KOPT-K1 (cell line): ENCODE measurements at regions not wholly inside any gene's neighbourhood (a gene's known extent, or its start where the extent isn't known, plus 50 kb on each side); places are given as distances from the start of the nearest gene placed in this dataset.

Experiments
- H3K27ac ChIP-seq: fragments of 200-600 bp; sonication (generic); 2 replicates; pipeline ENCODE4 v1.5.1; 2016; ENCODE audit warnings: antibody characterized with exemption, mild to moderate bottlenecking, low read depth, low read length; ENCODE audit not compliant: poor library complexity, severe bottlenecking
- H3K36me3 ChIP-seq: fragments of 200-600 bp; sonication (generic); 2 replicates; pipeline ENCODE4 v1.5.1; 2017; ENCODE audit warnings: antibody characterized with exemption, mild to moderate bottlenecking, low read length, moderate library complexity; ENCODE audit not compliant: insufficient read depth
- H3K9me3 ChIP-seq: fragments of 200-600 bp; sonication (generic); 2 replicates; pipeline ENCODE4 v1.5.1; 2017; ENCODE audit warnings: antibody characterized with exemption, low read length, mild to moderate bottlenecking; ENCODE audit not compliant: insufficient read depth, poor library complexity, severe bottlenecking

GRCh38 chr3:102810937-102811336 is 376.1 kb downstream of the ZPLD1 start:
- H3K9me3 ChIP-seq = no peaks in the 10 kb centered on the region
- H3K27ac ChIP-seq = no peak overlapping the region
- no peaks in the 10 kb centered on the region for H3K36me3 ChIP-seq

DNA sequence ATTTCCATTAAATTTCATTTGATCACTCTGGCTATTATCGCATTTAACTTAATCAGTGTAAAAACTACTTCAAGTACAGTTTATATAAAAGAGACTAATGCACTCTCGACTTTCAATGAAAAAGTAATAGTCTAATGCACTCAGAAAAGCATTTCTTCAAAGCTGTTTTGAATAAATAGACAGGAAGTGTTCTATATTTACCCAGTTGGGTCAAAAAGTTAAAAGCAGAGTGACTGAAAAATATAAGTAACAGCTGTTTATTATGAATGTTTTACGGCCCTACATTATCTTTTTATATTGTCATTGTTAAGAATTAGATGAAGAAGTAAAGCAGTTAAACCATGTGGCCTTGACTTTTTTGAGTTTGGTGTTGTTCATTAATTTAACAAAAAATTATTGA is 391.8 kb downstream of the ZPLD1 start:
- H3K9me3 ChIP-seq = no peaks in the 10 kb centered on the region
- H3K27ac ChIP-seq = no peak overlapping the region
- H3K36me3 ChIP-seq = no peaks in the 10 kb centered on the region

DNA sequence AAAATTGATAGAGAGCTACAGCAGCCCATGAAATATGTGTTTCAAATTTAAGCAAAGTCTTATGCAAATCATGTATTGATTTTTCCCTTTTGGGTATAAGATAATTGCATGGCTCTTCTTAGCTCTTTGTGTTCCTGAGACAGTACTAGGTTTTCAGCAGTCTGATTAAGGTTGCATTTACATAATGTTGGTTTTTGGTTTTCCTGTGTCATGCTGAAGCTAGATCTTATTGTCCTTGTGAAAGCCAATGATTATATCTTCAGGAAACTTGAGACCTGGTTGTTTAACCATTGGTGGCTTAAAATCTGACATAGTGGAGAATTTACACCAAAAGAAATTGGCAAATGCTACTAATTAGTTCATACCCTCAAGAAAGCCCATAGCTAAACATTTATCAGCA is 392.6 kb downstream of the ZPLD1 start:
- H3K36me3 ChIP-seq = no peaks in the 10 kb centered on the region
- H3K27ac ChIP-seq = no peak overlapping the region
- no peaks in the 10 kb centered on the region for H3K9me3 ChIP-seq

DNA sequence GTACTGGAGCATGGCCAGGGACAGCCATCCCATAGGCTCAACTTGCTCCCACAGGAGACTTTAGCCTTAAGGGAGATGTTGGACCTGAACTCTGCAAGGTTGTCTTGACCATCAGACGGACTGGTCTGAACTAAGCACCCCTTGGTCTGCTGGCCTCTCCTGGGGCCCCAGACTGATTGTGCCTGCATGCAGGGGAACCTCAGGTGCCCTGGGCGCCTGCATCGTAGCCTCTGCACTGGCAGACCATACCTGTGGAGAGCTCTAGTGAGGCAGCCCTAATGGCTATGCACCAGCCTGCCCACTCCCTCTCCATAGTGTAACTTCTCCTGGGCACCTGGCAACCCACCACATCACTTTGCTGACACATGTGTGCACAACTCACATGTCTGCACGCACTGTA is 395.6 kb downstream of the ZPLD1 start:
- Histone ChIP-seq H3K9me3 (no peaks in the 10 kb centered on the region), H3K27ac (no peak overlapping the region), H3K36me3 (no peaks in the 10 kb centered on the region)

- no peak overlapping the region for H3K27ac ChIP-seq
- H3K9me3 ChIP-seq = no peaks in the 10 kb centered on the region
- H3K36me3 ChIP-seq = no peaks in the 10 kb centered on the region
Measured at GRCh38 chr3:102841866-102842265, 407.1 kb downstream of the ZPLD1 start.

GRCh38 chr3:102866845-102867244 is 432.0 kb downstream of the ZPLD1 start:
- Histone ChIP-seq H3K27ac (no peak overlapping the region), H3K9me3 (no peaks in the 10 kb centered on the region), H3K36me3 (no peaks in the 10 kb centered on the region)

- H3K9me3 ChIP-seq = no peaks in the 10 kb centered on the region
- H3K27ac ChIP-seq = no peak overlapping the region
- H3K36me3 ChIP-seq = no peaks in the 10 kb centered on the region
Measured at GRCh38 chr3:102883515-102883914, 448.7 kb downstream of the ZPLD1 start.

GRCh38 chr3:102885289-102885688 is 450.5 kb downstream of the ZPLD1 start:
- Histone ChIP-seq H3K36me3 (no peaks in the 10 kb centered on the region), H3K27ac (no peak overlapping the region), H3K9me3 (no peaks in the 10 kb centered on the region)

GRCh38 chr3:102887431-102887830 is 452.6 kb downstream of the ZPLD1 start:
- no peaks in the 10 kb centered on the region for H3K36me3 ChIP-seq
- no peaks in the 10 kb centered on the region for H3K9me3 ChIP-seq
- H3K27ac ChIP-seq = no peak overlapping the region

- Histone ChIP-seq H3K36me3 (no peaks in the 10 kb centered on the region), H3K27ac (no peak overlapping the region), H3K9me3 (no peaks in the 10 kb centered on the region)
Measured at GRCh38 chr3:102896851-102897621, 462.2 kb downstream of the ZPLD1 start.

DNA sequence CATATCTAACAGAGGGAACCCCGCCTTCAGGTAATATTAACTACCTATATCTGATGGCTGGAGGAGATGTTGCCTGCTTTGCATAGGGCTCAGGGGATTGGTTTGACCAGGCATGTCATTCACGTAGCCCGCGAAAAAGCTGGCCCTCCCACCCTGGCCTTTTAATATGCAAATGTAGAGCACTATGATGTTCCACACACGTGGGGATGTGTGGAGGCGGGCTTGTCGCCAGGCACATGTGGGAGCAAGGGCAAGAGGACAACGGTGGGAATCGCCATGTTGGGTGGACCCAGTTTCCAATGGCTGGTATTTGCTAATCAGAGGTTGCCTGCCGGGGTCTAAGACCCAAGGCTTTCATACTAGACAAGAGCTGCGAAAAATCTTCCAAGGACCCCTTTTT is 469.8 kb downstream of the ZPLD1 start:
- Histone ChIP-seq H3K9me3 (no peaks in the 10 kb centered on the region), H3K27ac (no peak overlapping the region), H3K36me3 (no peaks in the 10 kb centered on the region)

- Histone ChIP-seq H3K27ac (no peak overlapping the region), H3K9me3 (no peaks in the 10 kb centered on the region), H3K36me3 (no peaks in the 10 kb centered on the region)
Measured at GRCh38 chr3:102905811-102906210, 471.0 kb downstream of the ZPLD1 start.

DNA sequence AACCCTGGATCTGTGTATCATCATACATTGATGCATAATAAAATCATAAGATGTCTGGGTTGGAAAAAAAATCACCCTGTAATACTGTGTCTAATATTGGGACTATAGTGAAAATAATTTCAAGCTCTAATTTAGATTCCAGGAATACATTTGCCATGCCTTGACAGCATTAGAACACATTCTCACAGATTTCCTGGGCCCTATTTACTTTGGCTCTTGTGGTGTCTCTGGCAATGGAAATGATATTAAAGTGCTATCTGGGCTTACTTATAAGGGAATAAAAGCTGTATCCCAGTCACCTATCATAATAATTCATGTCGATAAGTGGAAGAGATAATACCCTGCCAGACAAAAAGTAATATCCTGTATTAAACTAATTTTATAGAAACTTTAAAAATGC is 472.0 kb downstream of the ZPLD1 start:
- Histone ChIP-seq H3K27ac (no peak overlapping the region), H3K36me3 (no peaks in the 10 kb centered on the region)

DNA sequence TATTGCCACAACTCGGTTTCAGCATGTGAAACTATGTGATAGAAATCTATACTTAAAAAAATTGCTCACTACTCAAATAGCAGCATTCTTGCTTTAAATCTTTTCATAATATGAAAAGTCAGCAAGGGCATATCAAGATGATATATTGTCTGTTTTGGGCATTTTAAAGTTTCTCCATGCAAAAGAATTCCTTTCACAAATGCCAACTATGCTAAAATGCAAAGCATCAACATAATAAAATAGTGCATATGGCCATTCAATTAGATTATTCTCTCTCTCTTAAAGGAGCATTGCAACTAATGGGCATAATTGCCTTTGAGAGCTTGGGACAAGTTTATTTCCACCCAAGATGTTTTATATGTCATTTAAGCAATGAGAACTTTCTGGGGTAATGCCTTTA is 475.1 kb downstream of the ZPLD1 start:
- Histone ChIP-seq H3K27ac (no peak overlapping the region), H3K9me3 (no peaks in the 10 kb centered on the region), H3K36me3 (no peaks in the 10 kb centered on the region)

More for the DNA sequence above, 472.0 kb downstream of the ZPLD1 start:
- H3K9me3 ChIP-seq = no peaks in the 10 kb centered on the region

DNA sequence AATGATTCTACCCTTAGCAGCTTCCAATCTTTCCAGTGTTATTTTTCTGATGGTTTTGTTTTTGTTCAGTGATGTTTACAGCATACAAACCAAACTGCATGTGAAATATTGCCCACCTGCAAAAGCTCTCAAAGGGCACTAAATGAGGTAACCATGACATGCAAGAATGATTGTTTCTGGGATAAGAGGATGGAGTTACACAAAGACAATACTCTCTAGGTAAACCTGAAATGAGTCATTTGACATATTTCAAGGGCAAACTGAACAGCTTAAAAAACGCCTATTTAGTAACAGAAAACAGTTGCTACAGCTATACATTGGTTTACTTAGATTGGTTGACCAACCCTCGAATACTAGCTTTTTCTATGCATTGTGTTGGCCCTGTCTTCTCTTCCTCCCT is 481.7 kb downstream of the ZPLD1 start:
- Histone ChIP-seq H3K9me3 (no peaks in the 10 kb centered on the region), H3K27ac (no peak overlapping the region), H3K36me3 (no peaks in the 10 kb centered on the region)

DNA sequence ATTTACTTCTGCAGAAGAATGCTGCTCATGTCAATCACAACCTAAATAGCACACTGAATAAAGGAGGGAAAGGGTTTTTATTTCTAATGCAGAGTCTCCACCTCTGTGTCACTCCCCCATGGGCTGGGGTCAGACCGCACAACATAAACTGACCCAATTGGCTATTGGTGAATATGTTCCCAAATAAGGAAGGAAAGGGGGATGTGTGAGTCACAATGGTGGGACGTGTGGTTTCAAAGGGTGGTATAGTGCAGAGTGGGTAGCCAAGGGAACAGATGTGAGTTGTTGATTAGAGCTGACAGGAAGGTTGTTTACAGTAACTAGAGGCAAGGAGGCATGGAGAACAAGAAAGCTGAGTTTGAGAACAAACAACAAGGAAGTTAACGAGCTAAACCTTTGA is 491.8 kb downstream of the ZPLD1 start:
- no peaks in the 10 kb centered on the region for H3K36me3 ChIP-seq
- H3K27ac ChIP-seq = no peak overlapping the region
- peaks cover 9% of the 10 kb centered on the region for H3K9me3 ChIP-seq
